H1 (cell line): ENCODE measurements at regions not wholly inside any gene's neighbourhood (a gene's known extent, or its start where the extent isn't known, plus 50 kb on each side); places are given as distances from the start of the nearest gene placed in this dataset.

Experiments
- CTCF ChIA-PET: fragments of 300-600 bp; sonication (Branson Sonifier 250); formaldehyde crosslinking; loops from one replicate; lab custom pipeline; 2021; ENCODE audit not compliant: partially characterized antibody; lab: Charles Lee
- POLR2A ChIA-PET: fragments of 300-600 bp; sonication (Branson Sonifier 250); formaldehyde crosslinking; loops from one replicate; lab custom pipeline; 2021; ENCODE audit warnings: inconsistent platforms; ENCODE audit not compliant: partially characterized antibody; lab: Charles Lee
- DNase-seq, 2 experiments: peaks; one replicate each; pipeline versions ENCODE4 v3.0.0 to v3.0.0-alpha.2; 2010 to 2022; ENCODE audit warnings: low spot score in 2 of 2, low read depth in 1 of 2, mixed read lengths in 1 of 2
- FAIRE-seq: peaks from 2 replicates; lab custom pipeline; 2011; peaks lifted over from hg19 to GRCh38; lab: Jason Lieb, UNC
- H2AFZ ChIP-seq: 2 replicates; pipeline ENCODE4 v1.8.1; 2012; ENCODE audit warnings: low read length, inconsistent platforms
- H2AK5ac ChIP-seq: 2 replicates; pipeline ENCODE4 v1.6.1; 2013; ENCODE audit warnings: low read depth, low read length
- H2BK120ac ChIP-seq: replicated peaks from 2 replicates; pipeline ENCODE3; 2013; ENCODE audit warnings: low read depth, low read length, inconsistent platforms
- H2BK12ac ChIP-seq: 2 replicates; pipeline ENCODE4 v1.6.1; 2013; ENCODE audit warnings: low read depth, low read length
- H2BK15ac ChIP-seq: 2 replicates; pipeline ENCODE4 v1.6.1; 2013; ENCODE audit warnings: low read length
- H2BK20ac ChIP-seq: 2 replicates; pipeline ENCODE4 v1.6.1; 2013; ENCODE audit warnings: low read length
- H2BK5ac ChIP-seq: 2 replicates; pipeline ENCODE4 v1.6.1; 2013; ENCODE audit warnings: low read depth, low read length
- H3K14ac ChIP-seq: 2 replicates; pipeline ENCODE4 v1.6.1; 2013; ENCODE audit warnings: inconsistent platforms; ENCODE audit not compliant: insufficient read length
- H3K18ac ChIP-seq: 2 replicates; pipeline ENCODE4 v1.6.1; 2013; ENCODE audit warnings: low read length; ENCODE audit errors: extremely low read depth
- H3K23ac ChIP-seq: 2 replicates; pipeline ENCODE4 v1.6.1; 2013; ENCODE audit warnings: inconsistent platforms; ENCODE audit not compliant: insufficient read length
- H3K23me2 ChIP-seq: 2 replicates; pipeline ENCODE4 v1.6.1; 2013; ENCODE audit warnings: low read depth, low read length
- H3K27ac ChIP-seq: 2 replicates; pipeline ENCODE4 v1.6.1; 2011; ENCODE audit warnings: low read depth, low read length, inconsistent platforms
- H3K27me3 ChIP-seq, 4 experiments: replicated peaks in 1 of 4; 1 replicate in 1 of 4; 2 replicates in 3 of 4; pipeline versions ENCODE4 v1.6.1 to v1.8.1; 2011 to 2013; ENCODE audit warnings: low read length in 3 of 4, mild to moderate bottlenecking in 3 of 4, inconsistent platforms in 2 of 4, mixed read lengths in 2 of 4, moderate library complexity in 1 of 4; ENCODE audit not compliant: control insufficient read depth in 3 of 4, insufficient read depth in 3 of 4; ENCODE audit errors: extremely low read depth in 1 of 4
- H3K36me3 ChIP-seq, 4 experiments: 2 replicates each; pipeline versions ENCODE4 v1.6.1 to v1.8.1; 2011 to 2013; ENCODE audit warnings: mild to moderate bottlenecking in 4 of 4, low read length in 3 of 4, moderate library complexity in 2 of 4, control low read depth in 1 of 4, inconsistent platforms in 1 of 4; ENCODE audit not compliant: insufficient read depth in 4 of 4, control insufficient read depth in 2 of 4
- H3K4ac ChIP-seq: replicated peaks from 2 replicates; pipeline ENCODE3; 2013; ENCODE audit warnings: low read length, low read depth, mixed read lengths, inconsistent platforms; ENCODE audit not compliant: insufficient read length
- H3K4me1 ChIP-seq, 4 experiments: replicated peaks in 1 of 4; 1 replicate in 1 of 4; 2 replicates in 3 of 4; pipeline versions ENCODE4 v1.6.1 to v1.8.1; 2011 to 2013; ENCODE audit warnings: low read length in 3 of 4, inconsistent platforms in 2 of 4, mixed read lengths in 1 of 4; ENCODE audit not compliant: insufficient read depth in 4 of 4, control insufficient read depth in 3 of 4
- H3K4me2 ChIP-seq, 2 experiments: 2 replicates each; pipeline versions ENCODE4 v1.6.1 to v1.8.1; 2011 to 2013; ENCODE audit warnings: low read depth in 2 of 2, low read length in 2 of 2, control low read depth in 1 of 2, inconsistent platforms in 1 of 2, mild to moderate bottlenecking in 1 of 2; ENCODE audit not compliant: insufficient read depth in 1 of 2
- H3K4me3 ChIP-seq, 4 experiments: fragments of 200-600, 300-600 bp in 1 of 4; sonication (generic), shearing (Covaris generic), sonication (Bioruptor Twin) in 1 of 4; 2 replicates each; pipeline versions ENCODE4 v1.5.1 to v1.8.1; 2011 to 2016; ENCODE audit warnings: low read length in 4 of 4, low read depth in 3 of 4, control low read depth in 2 of 4, inconsistent platforms in 2 of 4, mild to moderate bottlenecking in 2 of 4, mixed read lengths in 1 of 4, moderate library complexity in 1 of 4; ENCODE audit not compliant: insufficient read depth in 2 of 4; ENCODE audit errors: extremely low read depth in 1 of 4
- H3K56ac ChIP-seq: replicated peaks from 2 replicates; pipeline ENCODE3; 2013; ENCODE audit warnings: low read depth, mild to moderate bottlenecking, mixed read lengths, low read length, inconsistent platforms; ENCODE audit not compliant: insufficient read length
- H3K79me1 ChIP-seq: 2 replicates; pipeline ENCODE4 v1.6.1; 2013; ENCODE audit warnings: low read depth, low read length, control low read depth
- H3K79me2 ChIP-seq, 2 experiments: 2 replicates each; pipeline versions ENCODE4 v1.6.1 to v1.8.1; 2012 to 2013; ENCODE audit warnings: low read length in 2 of 2, mild to moderate bottlenecking in 2 of 2, inconsistent platforms in 1 of 2; ENCODE audit not compliant: insufficient read depth in 2 of 2, control insufficient read depth in 1 of 2
- H3K9ac ChIP-seq, 4 experiments: replicated peaks in 1 of 4; 1 replicate in 1 of 4; 2 replicates in 3 of 4; pipeline versions ENCODE4 v1.6.1 to v1.8.1; 2011 to 2013; ENCODE audit warnings: low read depth in 3 of 4, low read length in 3 of 4, control low read depth in 2 of 4, mild to moderate bottlenecking in 2 of 4, moderate library complexity in 2 of 4, inconsistent platforms in 1 of 4; ENCODE audit errors: extremely low read depth in 1 of 4
- H3K9me3 ChIP-seq, 2 experiments: 2 replicates each; pipeline versions ENCODE4 v1.6.1 to v1.8.1; 2012 to 2013; ENCODE audit warnings: mild to moderate bottlenecking in 2 of 2, moderate library complexity in 2 of 2, control low read depth in 1 of 2, inconsistent platforms in 1 of 2, low read depth in 1 of 2, low read length in 1 of 2, mixed read lengths in 1 of 2; ENCODE audit not compliant: insufficient read depth in 2 of 2
- H4K20me1 ChIP-seq, 2 experiments: replicated peaks in 1 of 2; 2 replicates each; pipeline versions ENCODE3 to v1.8.1; 2011 to 2013; ENCODE audit warnings: inconsistent platforms in 2 of 2, low read length in 2 of 2, mild to moderate bottlenecking in 1 of 2; ENCODE audit not compliant: insufficient read depth in 2 of 2, control insufficient read depth in 1 of 2
- H4K5ac ChIP-seq: 2 replicates; pipeline ENCODE4 v1.6.1; 2013; ENCODE audit warnings: low read length, low read depth, mixed read lengths, inconsistent platforms; ENCODE audit not compliant: insufficient read length
- H4K8ac ChIP-seq: 2 replicates; pipeline ENCODE4 v1.8.0; 2013; ENCODE audit warnings: mild to moderate bottlenecking, moderate library complexity, low read length, inconsistent platforms; ENCODE audit not compliant: insufficient read depth; ENCODE audit errors: extremely low read depth
- H4K91ac ChIP-seq: replicated peaks from 2 replicates; pipeline ENCODE3; 2013; ENCODE audit warnings: low read length, mixed read lengths, inconsistent platforms; ENCODE audit not compliant: insufficient read length
- BRCA1 ChIP-seq: IDR thresholded peaks from 2 replicates; pipeline ENCODE4 v1.6.1; 2012; ENCODE audit warnings: low read depth, low read length, improper control_type of control experiment
- EGR1 ChIP-seq: IDR thresholded peaks from 2 replicates; pipeline ENCODE4 v1.6.1; 2011; ENCODE audit warnings: low read depth, low read length, borderline replicate concordance
- EP300 ChIP-seq, 2 experiments: IDR thresholded peaks; 1 replicate in 1 of 2; 2 replicates in 1 of 2; pipeline ENCODE4 v1.6.1; 2011 to 2012; ENCODE audit warnings: low read depth in 2 of 2, low read length in 2 of 2, mild to moderate bottlenecking in 2 of 2, borderline replicate concordance in 1 of 2, inconsistent platforms in 1 of 2, moderate library complexity in 1 of 2
- GTF2F1 ChIP-seq: IDR thresholded peaks from 2 replicates; pipeline ENCODE4 v1.6.1; 2012; ENCODE audit warnings: low read depth, low read length, improper control_type of control experiment, borderline replicate concordance
- POLR2AphosphoS5 ChIP-seq: IDR thresholded peaks from 2 replicates; pipeline ENCODE4 v1.6.1; 2011; ENCODE audit warnings: low read depth, low read length
- RAD21 ChIP-seq, 2 experiments: IDR thresholded peaks in 1 of 2; conservative IDR thresholded peaks in 1 of 2; 2 replicates each; pipeline ENCODE4 v1.6.1; 2011; ENCODE audit warnings: low read depth in 2 of 2, low read length in 2 of 2, improper control_type of control experiment in 1 of 2, inconsistent platforms in 1 of 2, mild to moderate bottlenecking in 1 of 2, moderate library complexity in 1 of 2
- RNF2 ChIP-seq: fragments of 200-900, 300-1000 bp; sonication (generic); IDR thresholded peaks from 2 replicates; pipeline ENCODE4 v1.7.1; 2016; ENCODE audit warnings: borderline replicate concordance, low read depth, mild to moderate bottlenecking, antibody characterized with exemption, low read length; ENCODE audit not compliant: poor library complexity, severe bottlenecking; ENCODE audit errors: missing control alignments
- RXRA ChIP-seq: IDR thresholded peaks from 2 replicates; pipeline ENCODE4 v1.6.1; 2011; ENCODE audit warnings: low read depth, mild to moderate bottlenecking, low read length, moderate library complexity; ENCODE audit not compliant: insufficient read depth
- SAP30 ChIP-seq: fragments of 300-600 bp; sonication (generic); IDR thresholded peaks from 2 replicates; pipeline ENCODE4 v1.7.1; 2012; ENCODE audit warnings: low read length, moderate library complexity, mild to moderate bottlenecking, inconsistent platforms; ENCODE audit not compliant: insufficient read depth, insufficient replicate concordance
- SP4 ChIP-seq: IDR thresholded peaks from 2 replicates; pipeline ENCODE4 v1.6.1; 2012; ENCODE audit warnings: low read length, inconsistent platforms
- TCF12 ChIP-seq: IDR thresholded peaks from 2 replicates; pipeline ENCODE4 v1.6.1; 2011; ENCODE audit warnings: low read depth, mild to moderate bottlenecking, low read length
- TEAD4 ChIP-seq: IDR thresholded peaks from 2 replicates; pipeline ENCODE4 v1.6.1; 2012; ENCODE audit warnings: low read depth, low read length, inconsistent platforms, mixed read lengths
- WGBS, 2 experiments: shearing (Covaris generic) in 1 of 2; methylation state at CpG; one replicate each; pipeline versions ENCODE4 v1.1.6 to v1.1.7; 2013 to 2015; ENCODE audit warnings: low lambda C conversion rate in 2 of 2, mixed read lengths in 2 of 2, inconsistent platforms in 1 of 2, low coverage in 1 of 2, missing lambda C conversion rate in 1 of 2; ENCODE audit not compliant: insufficient replicate concordance in 2 of 2, insufficient coverage in 1 of 2, insufficient read length in 1 of 2; ENCODE audit errors: extremely low coverage in 1 of 2, missing lambda C conversion rate in 1 of 2; 5-methylcytosine and 5-hydroxymethylcytosine counted together

DNA sequence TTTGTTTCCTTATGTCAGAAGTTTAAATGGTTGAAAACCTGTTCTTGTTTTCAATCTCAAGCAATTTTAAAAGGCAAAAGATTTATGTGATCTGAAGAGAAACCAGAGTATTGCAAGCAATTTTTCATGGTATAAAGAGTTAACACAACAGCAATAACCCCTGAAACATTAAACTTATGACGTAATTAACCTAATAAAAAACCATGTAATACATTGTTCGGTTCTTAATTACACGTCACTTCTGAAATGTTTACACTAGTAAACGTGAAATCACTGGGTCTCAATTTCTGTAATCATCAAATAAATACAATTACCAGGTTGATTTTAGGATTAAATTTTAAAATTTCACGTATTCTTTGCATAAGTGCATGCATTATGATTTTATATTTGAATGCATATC, 914.5 kb downstream of the NLGN4X start:
- H3K9ac ChIP-seq = no peak overlapping the region
- H2BK120ac ChIP-seq = no peak overlapping the region
- TF ChIP-seq TEAD4 (no peak), BRCA1 (no peak), SP4 (no peak), SAP30 (no peak), EGR1 (no peak), POLR2AphosphoS5 (no peak), RAD21 (IDR thresholded peaks at IDR 0.05 in 1 of 2, conservative IDR thresholded peaks at IDR 0.05 in 1 of 2; ENCODE audit: low read depth in 2 of 2, low read length in 2 of 2) (no peak), RNF2 (no peak), EP300 (IDR thresholded peaks at IDR 0.05; ENCODE audit: borderline replicate concordance in 1 of 2, low read depth in 2 of 2, low read length in 2 of 2) (no peak), GTF2F1 (no peak), TCF12 (no peak), RXRA (no peak)
- no peak overlapping the region for H3K18ac ChIP-seq
- no peak overlapping the region for H2AFZ ChIP-seq
- no peaks in the 10 kb centered on the region for H3K9me3 ChIP-seq
- no peaks in the 10 kb centered on the region for H3K4me1 ChIP-seq
- H3K79me2 ChIP-seq = no peaks in the 10 kb centered on the region
- H3K4ac ChIP-seq = no peak overlapping the region
- no peak overlapping the region for H2BK12ac ChIP-seq
- no peaks in the 10 kb centered on the region for H3K36me3 ChIP-seq
- H2BK5ac ChIP-seq = no peak overlapping the region
- no peak overlapping the region for H3K14ac ChIP-seq
- ChIA-PET CTCF (no interaction called here), POLR2A (no interaction called here)
- FAIRE-seq (no peak), DNase-seq (no peak)
- H3K27ac ChIP-seq = no peak overlapping the region
- H3K4me2 ChIP-seq = no peak overlapping the region
- no peak overlapping the region for H3K56ac ChIP-seq
- WGBS, 2 experiments = 91% methylated on average over 5 of the region's 5 CpGs; no CpG with 5 or more reads in 1 of the 2 experiments
- H2AK5ac ChIP-seq = no peak overlapping the region
- H3K23me2 ChIP-seq = no peaks in the 10 kb centered on the region
- H4K20me1 ChIP-seq = no peaks in the 10 kb centered on the region
- H4K5ac ChIP-seq = no peak overlapping the region
- H3K23ac ChIP-seq = no peak overlapping the region
- H4K91ac ChIP-seq = no peak overlapping the region
- H2BK15ac ChIP-seq = no peak overlapping the region
- no peaks in the 10 kb centered on the region for H3K27me3 ChIP-seq
- H2BK20ac ChIP-seq = no peak overlapping the region
- no peaks in the 10 kb centered on the region for H3K79me1 ChIP-seq
- H4K8ac ChIP-seq = no peak overlapping the region
- H3K4me3 ChIP-seq = no peak overlapping the region
